CD4-positive, alpha-beta T cell (primary cell): ENCODE measurements at regions not wholly inside any gene's neighbourhood (a gene's known extent, or its start where the extent isn't known, plus 50 kb on each side); places are given as distances from the start of the nearest gene placed in this dataset.

Experiments used
- ATAC-seq: fragments of 200-7000 bp; cut with Tn5 transposase; one replicate; pipeline ENCODE4 v1.10.0; 2022; ENCODE audit warnings: mild to moderate bottlenecking; ENCODE audit not compliant: poor library complexity
- CTCF ChIA-PET: fragments of 350-600 bp; sonication (Branson Sonifier 250); formaldehyde crosslinking; loops from one replicate; lab custom pipeline; 2021; ENCODE audit warnings: antibody characterized with exemption, inconsistent platforms; lab: Charles Lee
- POLR2A ChIA-PET: fragments of 350-600 bp; sonication (Branson Sonifier 250); formaldehyde crosslinking; loops from one replicate; lab custom pipeline; 2021; ENCODE audit warnings: antibody characterized with exemption, inconsistent platforms; lab: Charles Lee
- DNase-seq, 14 experiments: peaks; one replicate each; pipeline ENCODE4 v3.0.0-alpha.2; 2013 to 2020; ENCODE audit warnings: mixed read lengths in 2 of 14
- H3K27ac ChIP-seq, 2 donors: one replicate each; pipeline versions ENCODE4 v1.5.1 to v1.7.0; 2013; ENCODE audit warnings: low read length in 2 of 2, low read depth in 1 of 2, mild to moderate bottlenecking in 1 of 2
- H3K27me3 ChIP-seq, 2 experiments: 1 replicate in 1 of 2; 2 replicates in 1 of 2; pipeline versions ENCODE4 v1.6.1 to v1.7.0; 2013; ENCODE audit warnings: low read length in 2 of 2, control low read depth in 1 of 2, mild to moderate bottlenecking in 1 of 2, moderate library complexity in 1 of 2; ENCODE audit not compliant: insufficient read depth in 2 of 2, control insufficient read depth in 1 of 2
- H3K36me3 ChIP-seq: one replicate; pipeline ENCODE4 v1.6.1; 2013; ENCODE audit warnings: low read length, control low read depth; ENCODE audit not compliant: insufficient read depth
- H3K4me1 ChIP-seq: one replicate; pipeline ENCODE4 v1.6.1; 2013; ENCODE audit warnings: low read length, control low read depth; ENCODE audit not compliant: insufficient read depth
- H3K4me3 ChIP-seq: one replicate; pipeline ENCODE4 v1.5.1; 2013; ENCODE audit warnings: mild to moderate bottlenecking, low read length, moderate library complexity
- H3K9me3 ChIP-seq, 2 experiments: 1 replicate in 1 of 2; 2 replicates in 1 of 2; pipeline versions ENCODE4 v1.6.1 to v1.7.0; 2013; ENCODE audit warnings: low read length in 2 of 2, mild to moderate bottlenecking in 2 of 2, control low read depth in 1 of 2, moderate library complexity in 1 of 2; ENCODE audit not compliant: control insufficient read depth in 1 of 2, insufficient read depth in 1 of 2
- H3K27ac Mint-ChIP-seq: one replicate; pipeline ENCODE4 v1.8.0; 2020; ENCODE audit warnings: mixed read lengths
- H3K27me3 Mint-ChIP-seq: one replicate; pipeline ENCODE4 v1.8.0; 2021; ENCODE audit warnings: mixed read lengths
- H3K36me3 Mint-ChIP-seq: one replicate; pipeline ENCODE4 v1.8.0; 2021; ENCODE audit warnings: low read depth, mixed read lengths
- H3K4me1 Mint-ChIP-seq: one replicate; pipeline ENCODE4 v1.8.0; 2021; ENCODE audit warnings: low read depth, mixed read lengths
- H3K4me3 Mint-ChIP-seq: one replicate; pipeline ENCODE4 v1.8.0; 2020; ENCODE audit warnings: mild to moderate bottlenecking, mixed read lengths
- H3K9me3 Mint-ChIP-seq: one replicate; pipeline ENCODE4 v1.8.0; 2020; ENCODE audit warnings: mixed read lengths
- intact Hi-C, 2 experiments: fragments of 100-400 bp; cut with DNase I in 1 of 2; cut with micrococcal nuclease in 1 of 2; formaldehyde crosslinking; loops; one replicate each; pipeline versions ENCODE4 v1.15.1 to v1.9.0; 2023 to 2025; cut with DNase I, micrococcal nuclease
- TF ChIP-seq, protein P1 (sequence below): fragments of 200-600 bp; IDR thresholded peaks from one replicate; pipeline ENCODE4 v1.8.0; 2022; ENCODE audit warnings: antibody characterized with exemption, mild to moderate bottlenecking

DNA sequence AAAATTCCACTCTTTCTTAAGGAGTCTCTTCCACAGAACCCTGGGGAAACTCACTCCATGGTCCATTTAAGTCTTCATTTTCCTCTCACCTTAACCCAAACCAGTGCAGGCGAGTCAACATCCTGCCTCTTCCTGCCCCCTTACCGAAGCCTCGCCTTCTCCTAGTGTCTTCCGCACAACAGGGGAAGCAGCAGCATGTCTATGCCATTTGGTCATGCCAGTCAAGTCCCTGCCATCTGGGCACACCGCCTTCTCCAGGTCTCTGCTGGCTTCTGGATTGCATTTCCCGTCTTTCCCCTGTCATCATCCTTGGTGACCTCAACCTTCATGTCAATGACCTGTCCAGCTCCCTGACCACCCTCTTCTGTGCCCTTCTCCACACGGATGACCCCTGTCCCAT, 77.3 kb upstream of the FZD7 start:
- ATAC-seq (no peak), DNase-seq (no peak)
- H3K9me3 Mint-ChIP-seq = no peaks in the 10 kb centered on the region
- Histone ChIP-seq H3K4me3 (no peak overlapping the region), H3K9me3 (no peaks in the 10 kb centered on the region), H3K27me3 (peaks cover 0 to 4% of the 10 kb centered on the region in 2 experiments), H3K36me3 (no peaks in the 10 kb centered on the region), H3K4me1 (no peaks in the 10 kb centered on the region), H3K27ac (no peak overlapping the region)
- POLR2A ChIA-PET = no interaction called here
- no peaks in the 10 kb centered on the region for H3K4me1 Mint-ChIP-seq
- intact Hi-C loops = no loop called here
- no peak overlapping the region for H3K4me3 Mint-ChIP-seq
- CTCF ChIA-PET = no interaction called here
- TF ChIP-seq, protein P1, sequence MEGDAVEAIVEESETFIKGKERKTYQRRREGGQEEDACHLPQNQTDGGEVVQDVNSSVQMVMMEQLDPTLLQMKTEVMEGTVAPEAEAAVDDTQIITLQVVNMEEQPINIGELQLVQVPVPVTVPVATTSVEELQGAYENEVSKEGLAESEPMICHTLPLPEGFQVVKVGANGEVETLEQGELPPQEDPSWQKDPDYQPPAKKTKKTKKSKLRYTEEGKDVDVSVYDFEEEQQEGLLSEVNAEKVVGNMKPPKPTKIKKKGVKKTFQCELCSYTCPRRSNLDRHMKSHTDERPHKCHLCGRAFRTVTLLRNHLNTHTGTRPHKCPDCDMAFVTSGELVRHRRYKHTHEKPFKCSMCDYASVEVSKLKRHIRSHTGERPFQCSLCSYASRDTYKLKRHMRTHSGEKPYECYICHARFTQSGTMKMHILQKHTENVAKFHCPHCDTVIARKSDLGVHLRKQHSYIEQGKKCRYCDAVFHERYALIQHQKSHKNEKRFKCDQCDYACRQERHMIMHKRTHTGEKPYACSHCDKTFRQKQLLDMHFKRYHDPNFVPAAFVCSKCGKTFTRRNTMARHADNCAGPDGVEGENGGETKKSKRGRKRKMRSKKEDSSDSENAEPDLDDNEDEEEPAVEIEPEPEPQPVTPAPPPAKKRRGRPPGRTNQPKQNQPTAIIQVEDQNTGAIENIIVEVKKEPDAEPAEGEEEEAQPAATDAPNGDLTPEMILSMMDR = no peak
- H3K36me3 Mint-ChIP-seq = no peaks in the 10 kb centered on the region
- no peak overlapping the region for H3K27ac Mint-ChIP-seq
- H3K27me3 Mint-ChIP-seq = peaks cover 6% of the 10 kb centered on the region

DNA sequence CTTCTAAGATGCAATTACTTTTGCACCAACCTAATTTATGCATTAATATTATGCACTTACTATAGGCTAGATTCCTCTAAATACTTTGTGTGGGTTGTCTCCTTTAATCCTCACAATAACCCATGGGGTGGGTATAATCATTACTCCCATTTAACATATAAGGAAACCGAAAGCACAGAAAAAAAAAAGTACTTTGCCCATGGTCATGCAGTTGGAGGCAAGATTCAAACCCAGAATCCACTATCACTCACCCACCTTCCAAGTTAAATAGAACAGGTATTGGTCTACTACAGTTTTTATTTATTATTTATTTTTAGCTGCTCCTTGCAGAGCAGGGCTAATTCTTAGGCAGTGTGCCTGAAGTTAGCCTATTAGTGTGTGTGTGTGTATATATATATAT, 76.6 kb upstream of the FZD7 start:
- Mint-ChIP-seq H3K4me1 (no peaks in the 10 kb centered on the region), H3K27ac (no peak overlapping the region), H3K9me3 (no peaks in the 10 kb centered on the region), H3K27me3 (peaks cover 6% of the 10 kb centered on the region), H3K4me3 (no peak overlapping the region), H3K36me3 (no peaks in the 10 kb centered on the region)
- Histone ChIP-seq H3K27me3 (peaks cover 0 to 4% of the 10 kb centered on the region in 2 experiments), H3K4me3 (no peak overlapping the region), H3K27ac (no peak overlapping the region), H3K9me3 (no peaks in the 10 kb centered on the region), H3K36me3 (no peaks in the 10 kb centered on the region), H3K4me1 (no peaks in the 10 kb centered on the region)
- ChIA-PET CTCF (no interaction called here), POLR2A (no interaction called here)
- intact Hi-C loops = no loop called here
- TF ChIP-seq, protein P1 = no peak
- DNase-seq (no peak), ATAC-seq (no peak)

DNA sequence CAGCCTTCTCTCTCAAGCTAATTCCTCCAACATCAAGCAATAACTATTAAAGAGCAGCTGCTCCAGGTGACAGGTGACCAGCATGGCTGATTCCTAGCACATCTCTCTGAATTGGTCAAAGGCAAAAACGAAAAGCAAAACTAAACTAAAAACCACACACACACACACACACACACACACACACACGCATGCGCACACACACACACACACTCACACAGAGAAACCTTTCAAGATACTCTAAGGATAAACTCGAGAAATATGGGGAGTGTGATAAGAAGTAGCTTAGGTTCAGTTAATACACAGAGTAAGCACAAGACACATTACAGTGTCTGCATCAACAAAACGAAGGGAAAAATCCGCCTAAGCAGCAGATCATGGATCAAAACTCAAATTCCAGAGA, 74.5 kb upstream of the FZD7 start:
- CTCF ChIA-PET = interaction anchor here (0.6 kb wide), 1 partner anchor 18 kb away, joined by 5 read pairs; no protein-coding TSS in a partner anchor
- TF ChIP-seq, protein P1 = no peak
- Histone ChIP-seq H3K9me3 (no peaks in the 10 kb centered on the region), H3K27ac (no peak overlapping the region), H3K4me3 (no peak overlapping the region), H3K4me1 (peaks cover 3% of the 10 kb centered on the region), H3K36me3 (no peaks in the 10 kb centered on the region), H3K27me3 (peaks cover 0 to 4% of the 10 kb centered on the region in 2 experiments)
- H3K4me1 Mint-ChIP-seq = no peaks in the 10 kb centered on the region
- peaks cover 6% of the 10 kb centered on the region for H3K27me3 Mint-ChIP-seq
- no peaks in the 10 kb centered on the region for H3K36me3 Mint-ChIP-seq
- H3K4me3 Mint-ChIP-seq = no peak overlapping the region
- ATAC-seq (no peak), DNase-seq (no peak)
- POLR2A ChIA-PET = interaction anchor here (1.0 kb wide), 1 partner anchor 10 kb away, joined by 4 read pairs; no protein-coding TSS in a partner anchor
- intact Hi-C loops = no loop called here
- no peak overlapping the region for H3K27ac Mint-ChIP-seq
- no peaks in the 10 kb centered on the region for H3K9me3 Mint-ChIP-seq
